CD14-positive monocyte (primary cell): ENCODE measurements at regions not wholly inside any gene's neighbourhood (a gene's known extent, or its start where the extent isn't known, plus 50 kb on each side); places are given as distances from the start of the nearest gene placed in this dataset.

Experiments used
- DNase-seq, 3 donors: peaks; one replicate each; pipeline ENCODE4 v3.0.0-alpha.2; 2011 to 2022
- H2AFZ ChIP-seq: 2 replicates; pipeline ENCODE4 v1.6.0; 2012; ENCODE audit warnings: mild to moderate bottlenecking, low read depth, low read length, inconsistent platforms; ENCODE audit not compliant: insufficient read depth, poor library complexity, severe bottlenecking
- H3K27ac ChIP-seq, 2 donors: 1 replicate in 1 of 2; 2 replicates in 1 of 2; pipeline ENCODE4 v1.5.1; 2012 to 2013; ENCODE audit warnings: low read length in 2 of 2, control low read depth in 1 of 2, inconsistent platforms in 1 of 2, low read depth in 1 of 2, mild to moderate bottlenecking in 1 of 2
- H3K27me3 ChIP-seq, 2 donors: one replicate each; pipeline versions ENCODE4 v1.6.0 to v1.6.1; 2011 to 2013; ENCODE audit warnings: low read length in 2 of 2; ENCODE audit not compliant: control insufficient read depth in 2 of 2, insufficient read depth in 2 of 2
- H3K36me3 ChIP-seq, 2 donors: replicated peaks in 1 of 2; 1 replicate in 1 of 2; 2 replicates in 1 of 2; pipeline versions ENCODE4 v1.5.1 to v1.6.1; 2012 to 2013; ENCODE audit warnings: low read length in 2 of 2, control low read depth in 1 of 2, inconsistent platforms in 1 of 2, mild to moderate bottlenecking in 1 of 2; ENCODE audit not compliant: insufficient read depth in 2 of 2, control insufficient read depth in 1 of 2
- H3K4me1 ChIP-seq, 2 donors: 1 replicate in 1 of 2; 2 replicates in 1 of 2; pipeline versions ENCODE4 v1.5.1 to v1.6.1; 2012 to 2013; ENCODE audit warnings: low read length in 2 of 2, control low read depth in 1 of 2, inconsistent platforms in 1 of 2, mild to moderate bottlenecking in 1 of 2, moderate library complexity in 1 of 2; ENCODE audit not compliant: insufficient read depth in 2 of 2, control insufficient read depth in 1 of 2
- H3K4me2 ChIP-seq: replicated peaks from 2 replicates; pipeline ENCODE3; 2012; ENCODE audit warnings: low read length, moderate library complexity, mild to moderate bottlenecking; ENCODE audit not compliant: poor library complexity, severe bottlenecking; ENCODE audit errors: extremely low read depth
- H3K4me3 ChIP-seq, 3 experiments: fragments of 200-600 bp in 1 of 3; sonication (generic) in 1 of 3; replicated peaks in 1 of 3; 1 replicate in 2 of 3; 2 replicates in 1 of 3; pipeline ENCODE4 v1.5.1; 2011 to 2013; ENCODE audit warnings: low read length in 3 of 3, mild to moderate bottlenecking in 3 of 3, control low read depth in 2 of 3, low read depth in 2 of 3, inconsistent platforms in 1 of 3, moderate library complexity in 1 of 3
- H3K79me2 ChIP-seq: 2 replicates; pipeline ENCODE4 v1.6.0; 2012; ENCODE audit warnings: mild to moderate bottlenecking, control low read depth, inconsistent platforms, low read length, moderate library complexity; ENCODE audit not compliant: insufficient read depth
- H3K9ac ChIP-seq: 2 replicates; pipeline ENCODE4 v1.6.0; 2017; ENCODE audit warnings: low read length, mild to moderate bottlenecking; ENCODE audit not compliant: insufficient read depth, poor library complexity, severe bottlenecking
- H3K9me3 ChIP-seq, 2 donors: replicated peaks in 1 of 2; 1 replicate in 1 of 2; 2 replicates in 1 of 2; pipeline versions ENCODE4 v1.5.1 to v1.6.1; 2012 to 2013; ENCODE audit warnings: low read length in 2 of 2, control low read depth in 1 of 2; ENCODE audit not compliant: control insufficient read depth in 1 of 2, insufficient read depth in 1 of 2
- H4K20me1 ChIP-seq: 2 replicates; pipeline ENCODE4 v1.6.0; 2012; ENCODE audit warnings: mild to moderate bottlenecking, low read length, control low read depth, moderate library complexity; ENCODE audit not compliant: insufficient read depth
- H3K27ac Mint-ChIP-seq, 7 donors: one replicate each; pipeline ENCODE4 v1.8.0; 2020; ENCODE audit warnings: mild to moderate bottlenecking in 7 of 7, mixed read lengths in 7 of 7, moderate library complexity in 6 of 7, inconsistent platforms in 2 of 7
- H3K27me3 Mint-ChIP-seq, 3 donors: one replicate each; pipeline ENCODE4 v1.8.0; 2021 to 2022; ENCODE audit warnings: low read depth in 3 of 3, mild to moderate bottlenecking in 3 of 3, mixed read lengths in 3 of 3, moderate library complexity in 3 of 3, inconsistent platforms in 1 of 3
- H3K36me3 Mint-ChIP-seq, 2 donors: one replicate each; pipeline ENCODE4 v1.8.0; 2020; ENCODE audit warnings: mixed read lengths in 2 of 2, inconsistent platforms in 1 of 2, mild to moderate bottlenecking in 1 of 2
- H3K4me1 Mint-ChIP-seq: one replicate; pipeline ENCODE4 v1.8.0; 2020; ENCODE audit warnings: mild to moderate bottlenecking, mixed read lengths
- H3K4me3 Mint-ChIP-seq, 2 donors: one replicate each; pipeline ENCODE4 v1.8.0; 2020; ENCODE audit warnings: mild to moderate bottlenecking in 2 of 2, mixed read lengths in 2 of 2, moderate library complexity in 1 of 2
- H3K9me3 Mint-ChIP-seq, 7 donors: one replicate each; pipeline ENCODE4 v1.8.0; 2020 to 2022; ENCODE audit warnings: mixed read lengths in 7 of 7, mild to moderate bottlenecking in 6 of 7, moderate library complexity in 6 of 7, inconsistent platforms in 2 of 7
- WGBS: methylation state at CpG from one replicate; pipeline ENCODE4 v1.1.5; 2013; ENCODE audit warnings: missing lambda C conversion rate; ENCODE audit not compliant: insufficient coverage; 5-methylcytosine and 5-hydroxymethylcytosine counted together
- intact Hi-C, 2 donors: fragments of 100-400 bp; cut with micrococcal nuclease; formaldehyde crosslinking; loops; one replicate each; pipeline versions ENCODE4 v1.15.0 to v1.15.1; 2023
- TF ChIP-seq, protein P1 (sequence below): fragments of 200-600 bp; IDR thresholded peaks from one replicate; pipeline ENCODE4 v1.8.0; 2022; ENCODE audit warnings: antibody characterized with exemption, mild to moderate bottlenecking

DNA sequence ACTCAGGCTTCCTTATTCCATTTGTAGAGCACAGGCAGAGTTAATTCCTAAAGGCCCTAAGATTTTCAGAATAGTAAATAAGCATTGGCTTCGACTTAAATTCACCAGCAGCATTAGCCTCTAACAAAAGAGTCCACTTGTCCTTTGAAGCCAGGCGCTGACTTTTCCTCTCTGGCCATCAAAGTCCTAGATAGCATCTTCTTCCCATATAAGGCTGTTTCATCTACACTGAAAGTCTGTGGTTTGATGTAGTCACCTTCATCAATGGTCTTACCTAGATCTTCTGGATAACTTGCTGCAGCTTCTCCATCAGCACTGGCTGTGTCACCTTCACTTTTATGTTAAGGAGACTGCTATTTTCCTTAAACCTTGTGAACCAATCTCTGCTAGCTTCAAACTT, 118.3 kb upstream of the SOX6 start:
- TF ChIP-seq, protein P1, sequence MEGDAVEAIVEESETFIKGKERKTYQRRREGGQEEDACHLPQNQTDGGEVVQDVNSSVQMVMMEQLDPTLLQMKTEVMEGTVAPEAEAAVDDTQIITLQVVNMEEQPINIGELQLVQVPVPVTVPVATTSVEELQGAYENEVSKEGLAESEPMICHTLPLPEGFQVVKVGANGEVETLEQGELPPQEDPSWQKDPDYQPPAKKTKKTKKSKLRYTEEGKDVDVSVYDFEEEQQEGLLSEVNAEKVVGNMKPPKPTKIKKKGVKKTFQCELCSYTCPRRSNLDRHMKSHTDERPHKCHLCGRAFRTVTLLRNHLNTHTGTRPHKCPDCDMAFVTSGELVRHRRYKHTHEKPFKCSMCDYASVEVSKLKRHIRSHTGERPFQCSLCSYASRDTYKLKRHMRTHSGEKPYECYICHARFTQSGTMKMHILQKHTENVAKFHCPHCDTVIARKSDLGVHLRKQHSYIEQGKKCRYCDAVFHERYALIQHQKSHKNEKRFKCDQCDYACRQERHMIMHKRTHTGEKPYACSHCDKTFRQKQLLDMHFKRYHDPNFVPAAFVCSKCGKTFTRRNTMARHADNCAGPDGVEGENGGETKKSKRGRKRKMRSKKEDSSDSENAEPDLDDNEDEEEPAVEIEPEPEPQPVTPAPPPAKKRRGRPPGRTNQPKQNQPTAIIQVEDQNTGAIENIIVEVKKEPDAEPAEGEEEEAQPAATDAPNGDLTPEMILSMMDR = no peak
- intact Hi-C loops = no loop called here
- whole genome bisulfite sequencing = 80% methylated on average over 1 of the region's 2 CpGs
- H2AFZ ChIP-seq = no peak overlapping the region
- H3K27ac ChIP-seq = no peak overlapping the region
- no peaks in the 10 kb centered on the region for H3K27me3 ChIP-seq
- H3K4me3 ChIP-seq = no peak overlapping the region
- Mint-ChIP-seq H3K4me3 (no peak overlapping the region), H3K27me3 (peaks cover 0 to 2% (median 0%) of the 10 kb centered on the region in 3 donors), H3K9me3 (peaks cover 0 to 1% (median 0%) of the 10 kb centered on the region in 7 donors), H3K27ac (peak overlapping the region in 1 of 7 donors; percentile 12), H3K36me3 (no peaks in the 10 kb centered on the region), H3K4me1 (no peaks in the 10 kb centered on the region)
- H4K20me1 ChIP-seq = no peaks in the 10 kb centered on the region
- H3K79me2 ChIP-seq = no peaks in the 10 kb centered on the region
- H3K4me2 ChIP-seq = no peak overlapping the region
- no peaks in the 10 kb centered on the region for H3K9me3 ChIP-seq
- no peaks in the 10 kb centered on the region for H3K4me1 ChIP-seq
- H3K9ac ChIP-seq = no peak overlapping the region
- H3K36me3 ChIP-seq = no peaks in the 10 kb centered on the region
- DNase-seq = no peak

DNA sequence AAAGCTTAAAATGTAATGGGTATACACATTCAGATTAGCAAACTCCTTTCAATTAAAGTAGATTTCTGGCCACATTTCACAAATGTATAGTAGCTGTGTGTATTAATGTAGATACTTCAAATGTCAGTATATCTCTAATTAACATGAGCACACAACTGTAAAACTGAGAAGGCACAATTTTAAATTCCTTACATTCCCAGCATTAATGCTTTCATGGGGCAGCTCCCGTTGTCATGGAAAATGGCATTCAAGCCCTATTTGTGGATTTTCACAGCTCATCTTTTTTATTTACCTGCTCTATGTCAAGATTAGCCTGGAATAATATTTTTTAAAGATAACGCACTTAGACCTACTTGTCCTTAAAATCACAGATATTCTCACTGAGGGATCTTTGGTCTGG, 113.6 kb upstream of the SOX6 start:
- Histone ChIP-seq H3K9ac (no peak overlapping the region), H3K79me2 (no peaks in the 10 kb centered on the region), H3K36me3 (no peaks in the 10 kb centered on the region), H2AFZ (no peak overlapping the region), H3K27me3 (no peaks in the 10 kb centered on the region), H3K4me1 (no peaks in the 10 kb centered on the region), H4K20me1 (no peaks in the 10 kb centered on the region), H3K4me3 (no peak overlapping the region), H3K4me2 (no peak overlapping the region), H3K9me3 (no peaks in the 10 kb centered on the region), H3K27ac (no peak overlapping the region)
- peaks cover 0 to 2% (median under 1%) of the 10 kb centered on the region in 3 donors for H3K27me3 Mint-ChIP-seq
- no CpG with 5 or more reads among the region's 2 CpGs for WGBS
- no peak overlapping the region for H3K4me3 Mint-ChIP-seq
- TF ChIP-seq, protein P1 = no peak
- peaks cover 0 to 3% (median 0%) of the 10 kb centered on the region in 7 donors for H3K9me3 Mint-ChIP-seq
- intact Hi-C loops = no loop called here
- H3K27ac Mint-ChIP-seq = no peak overlapping the region
- H3K4me1 Mint-ChIP-seq = no peaks in the 10 kb centered on the region
- H3K36me3 Mint-ChIP-seq = no peaks in the 10 kb centered on the region
- no peak for DNase-seq
